ENCODE measurements at regions not wholly inside any gene's neighbourhood (a gene's known extent, or its start where the extent isn't known, plus 50 kb on each side); places are given as distances from the start of the nearest gene placed in this dataset.

- peaks cover 4 to 5% of the 10 kb centered on the region in 2 donors for H3K27me3 Mint-ChIP-seq
- 54% methylated on average over 4 of the region's 4 CpGs for WGBS (ENCODE audit: insufficient coverage)
- H3K4me1 ChIP-seq (ENCODE audit: control insufficient read depth in 1 of 2, extremely low read depth in 1 of 2, insufficient read depth in 2 of 2, low read length in 2 of 2) = no peaks in the 10 kb centered on the region
These were observed 148.3 kb downstream of the AQP4 start for GRCh38 chr18:26717123-26717719.

DNA sequence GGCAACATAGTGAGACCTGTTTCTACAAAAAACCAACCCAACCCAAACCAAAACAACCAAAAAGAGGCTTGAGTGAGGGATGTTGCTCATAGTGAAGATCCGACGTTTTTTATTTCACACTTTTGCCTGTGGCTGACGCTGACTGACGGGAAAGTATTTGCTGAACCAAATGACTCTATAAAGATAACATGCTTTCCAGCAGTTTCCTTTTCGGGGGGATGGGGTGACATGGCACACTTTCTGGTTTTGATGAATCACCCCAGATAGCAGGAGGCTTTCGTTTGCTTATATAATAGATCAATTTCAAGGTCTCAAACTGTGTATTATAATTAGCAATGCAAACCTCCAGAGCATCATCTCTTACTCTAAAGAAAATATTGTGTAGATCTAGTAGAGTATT is 150.8 kb downstream of the AQP4 start:
- POLR2A ChIA-PET = no interaction called here
- H3K4me3 ChIP-seq (ENCODE audit: control insufficient read depth in 1 of 2, extremely low read depth in 1 of 2, low read length in 1 of 2) = no peak overlapping the region
- peaks cover 0 to 3% (median 0%) of the 10 kb centered on the region in 3 donors for H3K9me3 Mint-ChIP-seq
- no peaks in the 10 kb centered on the region for H3K36me3 ChIP-seq (ENCODE audit: control insufficient read depth in 2 of 2, extremely low read depth in 1 of 2, insufficient read depth in 1 of 2, low read length in 1 of 2)
- H3K4me3 Mint-ChIP-seq = no peak overlapping the region
- H3K27ac ChIP-seq (ENCODE audit: low read length) = no peak overlapping the region
- H3K4me1 Mint-ChIP-seq = peaks cover 0 to 6% (median 0%) of the 10 kb centered on the region in 3 donors
- ATAC-seq (replicated peaks in 1 of 4) (no peak), DNase-seq (no peak)
- WGBS (ENCODE audit: insufficient coverage) = 60% methylated on average over 1 of the region's 6 CpGs
- H3K27me3 Mint-ChIP-seq = peaks cover 5 to 8% of the 10 kb centered on the region in 2 donors
- CTCF ChIA-PET = no interaction called here
- no peaks in the 10 kb centered on the region for H3K36me3 Mint-ChIP-seq
- H3K27ac Mint-ChIP-seq = no peak overlapping the region
- no peaks in the 10 kb centered on the region for H3K9me3 ChIP-seq
- H3K27me3 ChIP-seq (replicated peaks in 1 of 2; ENCODE audit: control insufficient read depth in 2 of 2, extremely low read depth in 1 of 2, insufficient read depth in 2 of 2, low read length in 1 of 2) = peaks cover 0 to 7% of the 10 kb centered on the region in 2 experiments
- peaks cover 0 to 3% of the 10 kb centered on the region in 2 experiments for H3K4me1 ChIP-seq (ENCODE audit: control insufficient read depth in 1 of 2, extremely low read depth in 1 of 2, insufficient read depth in 2 of 2, low read length in 2 of 2)

More at GRCh38 chr18:26717123-26717719, 148.3 kb downstream of the AQP4 start:
- DNase-seq (no peak), ATAC-seq (replicated peaks in 1 of 4) (no peak)
- Mint-ChIP-seq H3K27ac (no peak overlapping the region), H3K36me3 (no peaks in the 10 kb centered on the region), H3K4me1 (no peaks in the 10 kb centered on the region), H3K9me3 (peaks cover 0 to 3% (median 0%) of the 10 kb centered on the region in 3 donors), H3K4me3 (no peak overlapping the region)
- H3K27ac ChIP-seq (ENCODE audit: low read length) = no peak overlapping the region
- no peak overlapping the region for H3K4me3 ChIP-seq (ENCODE audit: control insufficient read depth in 1 of 2, extremely low read depth in 1 of 2, low read length in 1 of 2)
- ChIA-PET POLR2A (interaction anchor here in 1 of 2 donors (0.6 to 0.7 kb wide), 2 partner anchors 10 to 71 kb away, joined by 3 read pairs; no protein-coding TSS in a partner anchor), CTCF (no interaction called here)
- no peaks in the 10 kb centered on the region for H3K36me3 ChIP-seq (ENCODE audit: control insufficient read depth in 2 of 2, extremely low read depth in 1 of 2, insufficient read depth in 1 of 2, low read length in 1 of 2)
- H3K9me3 ChIP-seq = no peaks in the 10 kb centered on the region
- H3K27me3 ChIP-seq (replicated peaks in 1 of 2; ENCODE audit: control insufficient read depth in 2 of 2, extremely low read depth in 1 of 2, insufficient read depth in 2 of 2, low read length in 1 of 2) = peaks cover 0 to 7% of the 10 kb centered on the region in 2 experiments

GRCh38 chr18:26711756-26712155 is 153.8 kb downstream of the AQP4 start:
- Histone ChIP-seq H3K27me3 (replicated peaks in 1 of 2; ENCODE audit: control insufficient read depth in 2 of 2, extremely low read depth in 1 of 2, insufficient read depth in 2 of 2, low read length in 1 of 2) (no peaks in the 10 kb centered on the region), H3K9me3 (no peaks in the 10 kb centered on the region), H3K4me3 (ENCODE audit: control insufficient read depth in 1 of 2, extremely low read depth in 1 of 2, low read length in 1 of 2) (no peak overlapping the region), H3K4me1 (ENCODE audit: control insufficient read depth in 1 of 2, extremely low read depth in 1 of 2, insufficient read depth in 2 of 2, low read length in 2 of 2) (peaks cover 0 to 3% of the 10 kb centered on the region in 2 experiments), H3K36me3 (ENCODE audit: control insufficient read depth in 2 of 2, extremely low read depth in 1 of 2, insufficient read depth in 1 of 2, low read length in 1 of 2) (no peaks in the 10 kb centered on the region), H3K27ac (ENCODE audit: low read length) (no peak overlapping the region)
- peaks cover 0 to 6% (median 0%) of the 10 kb centered on the region in 3 donors for H3K4me1 Mint-ChIP-seq
- H3K9me3 Mint-ChIP-seq = peaks cover 0 to 5% (median 3%) of the 10 kb centered on the region in 3 donors
- H3K27me3 Mint-ChIP-seq = peaks cover 2 to 4% of the 10 kb centered on the region in 2 donors
- CTCF ChIA-PET = no interaction called here
- DNase-seq (no peak), ATAC-seq (replicated peaks in 1 of 4) (no peak)
- H3K4me3 Mint-ChIP-seq = no peak overlapping the region
- POLR2A ChIA-PET = no interaction called here
- no peak overlapping the region for H3K27ac Mint-ChIP-seq
- WGBS (ENCODE audit: insufficient coverage) = no CpG with 5 or more reads among the region's 3 CpGs
- no peaks in the 10 kb centered on the region for H3K36me3 Mint-ChIP-seq

GRCh38 chr18:26710470-26711096 is 154.9 kb downstream of the AQP4 start:
- WGBS (ENCODE audit: insufficient coverage) = no CpG with 5 or more reads among the region's 4 CpGs
- DNase-seq (no peak), ATAC-seq (replicated peaks in 1 of 4) (no peak)
- Histone ChIP-seq H3K4me3 (ENCODE audit: control insufficient read depth in 1 of 2, extremely low read depth in 1 of 2, low read length in 1 of 2) (no peak overlapping the region), H3K4me1 (ENCODE audit: control insufficient read depth in 1 of 2, extremely low read depth in 1 of 2, insufficient read depth in 2 of 2, low read length in 2 of 2) (peaks cover 0 to 3% of the 10 kb centered on the region in 2 experiments), H3K36me3 (ENCODE audit: control insufficient read depth in 2 of 2, extremely low read depth in 1 of 2, insufficient read depth in 1 of 2, low read length in 1 of 2) (no peaks in the 10 kb centered on the region), H3K27me3 (replicated peaks in 1 of 2; ENCODE audit: control insufficient read depth in 2 of 2, extremely low read depth in 1 of 2, insufficient read depth in 2 of 2, low read length in 1 of 2) (no peaks in the 10 kb centered on the region), H3K27ac (ENCODE audit: low read length) (no peak overlapping the region), H3K9me3 (no peaks in the 10 kb centered on the region)
- H3K4me1 Mint-ChIP-seq = peaks cover 0 to 6% (median 0%) of the 10 kb centered on the region in 3 donors
- peaks cover 0 to 5% (median 3%) of the 10 kb centered on the region in 3 donors for H3K9me3 Mint-ChIP-seq
- H3K4me3 Mint-ChIP-seq = no peak overlapping the region
- H3K36me3 Mint-ChIP-seq = no peaks in the 10 kb centered on the region
- CTCF ChIA-PET = no interaction called here
- no peak overlapping the region for H3K27ac Mint-ChIP-seq
- H3K27me3 Mint-ChIP-seq = peaks cover 0 to 4% of the 10 kb centered on the region in 2 donors
- POLR2A ChIA-PET = no interaction called here

DNA sequence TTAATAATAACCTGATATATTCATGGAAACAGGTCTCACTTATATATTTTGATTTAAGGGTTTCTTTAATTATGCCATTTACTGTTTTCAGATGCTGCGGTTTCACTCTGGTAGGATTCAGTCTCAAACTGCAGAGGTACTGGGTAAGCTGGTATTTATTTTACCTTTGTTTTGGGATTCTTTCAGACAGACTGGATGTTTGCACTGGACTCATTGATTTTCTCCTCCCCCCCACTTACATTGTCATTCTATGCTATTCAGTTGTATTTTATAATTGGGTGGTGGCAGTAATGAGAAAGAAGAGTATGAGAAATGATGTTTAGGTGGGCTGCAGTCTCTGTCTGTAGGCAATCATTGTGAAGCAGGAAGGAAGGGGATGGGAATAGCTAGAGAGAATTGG is 155.6 kb downstream of the AQP4 start:
- H3K27ac Mint-ChIP-seq = no peak overlapping the region
- Histone ChIP-seq H3K27me3 (replicated peaks in 1 of 2; ENCODE audit: control insufficient read depth in 2 of 2, extremely low read depth in 1 of 2, insufficient read depth in 2 of 2, low read length in 1 of 2) (no peaks in the 10 kb centered on the region), H3K36me3 (ENCODE audit: control insufficient read depth in 2 of 2, extremely low read depth in 1 of 2, insufficient read depth in 1 of 2, low read length in 1 of 2) (no peaks in the 10 kb centered on the region), H3K4me3 (ENCODE audit: control insufficient read depth in 1 of 2, extremely low read depth in 1 of 2, low read length in 1 of 2) (no peak overlapping the region), H3K4me1 (ENCODE audit: control insufficient read depth in 1 of 2, extremely low read depth in 1 of 2, insufficient read depth in 2 of 2, low read length in 2 of 2) (peaks cover 0 to 3% of the 10 kb centered on the region in 2 experiments), H3K9me3 (no peaks in the 10 kb centered on the region), H3K27ac (ENCODE audit: low read length) (no peak overlapping the region)
- peaks cover 0 to 6% (median 0%) of the 10 kb centered on the region in 3 donors for H3K4me1 Mint-ChIP-seq
- DNase-seq = no peak
- no peak for ATAC-seq (replicated peaks in 1 of 4)
- H3K36me3 Mint-ChIP-seq = no peaks in the 10 kb centered on the region
- H3K4me3 Mint-ChIP-seq = no peak overlapping the region
- H3K27me3 Mint-ChIP-seq = peaks cover 0 to 4% of the 10 kb centered on the region in 2 donors
- no CpG with 5 or more reads among the region's 1 CpG for WGBS (ENCODE audit: insufficient coverage)
- peaks cover 0 to 5% (median 3%) of the 10 kb centered on the region in 3 donors for H3K9me3 Mint-ChIP-seq
- ChIA-PET CTCF (no interaction called here), POLR2A (no interaction called here)

- Mint-ChIP-seq H3K27ac (no peak overlapping the region), H3K36me3 (no peaks in the 10 kb centered on the region), H3K4me1 (peaks cover 0 to 6% (median 0%) of the 10 kb centered on the region in 3 donors), H3K27me3 (peaks cover 0 to 4% of the 10 kb centered on the region in 2 donors), H3K9me3 (peaks cover 0 to 5% (median 3%) of the 10 kb centered on the region in 3 donors), H3K4me3 (no peak overlapping the region)
- H3K4me3 ChIP-seq (ENCODE audit: control insufficient read depth in 1 of 2, extremely low read depth in 1 of 2, low read length in 1 of 2) = no peak overlapping the region
- WGBS (ENCODE audit: insufficient coverage) = 88% methylated on average over 5 of the region's 7 CpGs
- peaks cover 0 to 3% of the 10 kb centered on the region in 2 experiments for H3K4me1 ChIP-seq (ENCODE audit: control insufficient read depth in 1 of 2, extremely low read depth in 1 of 2, insufficient read depth in 2 of 2, low read length in 2 of 2)
- ATAC-seq (replicated peaks in 1 of 4) = no peak
- peaks cover 0 to under 1% of the 10 kb centered on the region in 2 experiments for H3K27me3 ChIP-seq (replicated peaks in 1 of 2; ENCODE audit: control insufficient read depth in 2 of 2, extremely low read depth in 1 of 2, insufficient read depth in 2 of 2, low read length in 1 of 2)
- DNase-seq = no peak
- POLR2A ChIA-PET = interaction anchor here in 1 of 2 donors (0.6 kb wide), 1 partner anchor 48 kb away, joined by 3 read pairs; no protein-coding TSS in a partner anchor
- no peaks in the 10 kb centered on the region for H3K36me3 ChIP-seq (ENCODE audit: control insufficient read depth in 2 of 2, extremely low read depth in 1 of 2, insufficient read depth in 1 of 2, low read length in 1 of 2)
- no peaks in the 10 kb centered on the region for H3K9me3 ChIP-seq
- H3K27ac ChIP-seq (ENCODE audit: low read length) = no peak overlapping the region
- CTCF ChIA-PET = interaction anchor here in 1 of 2 donors (0.7 kb wide), 1 partner anchor 42 kb away, joined by 6 read pairs; no protein-coding TSS in a partner anchor
These were observed 156.4 kb downstream of the AQP4 start for GRCh38 chr18:26708806-26709716.
